ENCODE measurements at regions not wholly inside any gene's neighbourhood (a gene's known extent, or its start where the extent isn't known, plus 50 kb on each side); places are given as distances from the start of the nearest gene placed in this dataset.
"Not testable (repeated sequence)": the region's sequence is repeated elsewhere in the genome, so short reads cannot be mapped to it uniquely, and the experiment has no call there.

GRCh38 chr13:24563087-24563486, 50.5 kb upstream of the PARP4 start:
- in situ Hi-C loops (cut with HindIII; ENCODE audit: low pct_unique_long_range_greater_than_20kb, low sequenced_read_pairs), result no loop called here
- DNase-seq (ENCODE audit: low read depth in 1 of 2, low spot score in 1 of 2), result no peak
- no peak for TF ChIP-seq JUND (IDR thresholded peaks at IDR 0.05; ENCODE audit: low read depth)

GRCh38 chr13:24563971-24564370, 51.4 kb upstream of the PARP4 start:
- in situ Hi-C loops (cut with HindIII; ENCODE audit: low pct_unique_long_range_greater_than_20kb, low sequenced_read_pairs); DNase-seq (ENCODE audit: low read depth in 1 of 2, low spot score in 1 of 2): not testable (repeated sequence)

GRCh38 chr13:24564881-24565280, 52.3 kb upstream of the PARP4 start:
- DNase-seq (ENCODE audit: low read depth in 1 of 2, low spot score in 1 of 2), result no peak
- no peak for TF ChIP-seq JUND (IDR thresholded peaks at IDR 0.05; ENCODE audit: low read depth)
- in situ Hi-C loops (cut with HindIII; ENCODE audit: low pct_unique_long_range_greater_than_20kb, low sequenced_read_pairs), result no loop called here

GRCh38 chr13:24567593-24567992, 55.0 kb upstream of the PARP4 start:
- DNase-seq (ENCODE audit: low read depth in 1 of 2, low spot score in 1 of 2); in situ Hi-C loops (cut with HindIII; ENCODE audit: low pct_unique_long_range_greater_than_20kb, low sequenced_read_pairs): not testable (repeated sequence)

- no peak for TF ChIP-seq JUND (IDR thresholded peaks at IDR 0.05; ENCODE audit: low read depth)
- in situ Hi-C loops (cut with HindIII; ENCODE audit: low pct_unique_long_range_greater_than_20kb, low sequenced_read_pairs), result no loop called here
- no peak for DNase-seq (ENCODE audit: low read depth in 1 of 2, low spot score in 1 of 2)
These were observed 62.3 kb upstream of the PARP4 start for GRCh38 chr13:24574847-24575246.

GRCh38 chr13:24580315-24580714, 67.7 kb upstream of the PARP4 start:
- in situ Hi-C loops (cut with HindIII; ENCODE audit: low pct_unique_long_range_greater_than_20kb, low sequenced_read_pairs), result not testable (repeated sequence)
- DNase-seq (ENCODE audit: low read depth in 1 of 2, low spot score in 1 of 2), result peak in 1 of 2 experiments; percentile 26

GRCh38 chr13:24581578-24581977, 69.0 kb upstream of the PARP4 start:
- DNase-seq (ENCODE audit: low read depth in 1 of 2, low spot score in 1 of 2); in situ Hi-C loops (cut with HindIII; ENCODE audit: low pct_unique_long_range_greater_than_20kb, low sequenced_read_pairs): not testable (repeated sequence)

- in situ Hi-C loops (cut with HindIII; ENCODE audit: low pct_unique_long_range_greater_than_20kb, low sequenced_read_pairs), result not testable (repeated sequence)
These were observed 79.1 kb upstream of the PARP4 start for GRCh38 chr13:24591697-24592096.

GRCh38 chr13:24597906-24598670, 82.1 kb upstream of the ATP12A start:
- in situ Hi-C loops (cut with HindIII; ENCODE audit: low pct_unique_long_range_greater_than_20kb, low sequenced_read_pairs); DNase-seq (ENCODE audit: low read depth in 1 of 2, low spot score in 1 of 2): not testable (repeated sequence)

More at GRCh38 chr13:24591697-24592096, 79.1 kb upstream of the PARP4 start:
- not testable (repeated sequence) for DNase-seq (ENCODE audit: low read depth in 1 of 2, low spot score in 1 of 2)

- in situ Hi-C loops (cut with HindIII; ENCODE audit: low pct_unique_long_range_greater_than_20kb, low sequenced_read_pairs); DNase-seq (ENCODE audit: low read depth in 1 of 2, low spot score in 1 of 2): not testable (repeated sequence)
These were observed 81.0 kb upstream of the ATP12A start for GRCh38 chr13:24599019-24599791.

- peak in 1 of 2 experiments; percentile 53 for DNase-seq (ENCODE audit: low read depth in 1 of 2, low spot score in 1 of 2)
- TF ChIP-seq JUND (IDR thresholded peaks at IDR 0.05; ENCODE audit: low read depth), result no peak
- in situ Hi-C loops (cut with HindIII; ENCODE audit: low pct_unique_long_range_greater_than_20kb, low sequenced_read_pairs), result no loop called here
These were observed 74.3 kb upstream of the ATP12A start for GRCh38 chr13:24605923-24606372.

- in situ Hi-C loops (cut with HindIII; ENCODE audit: low pct_unique_long_range_greater_than_20kb, low sequenced_read_pairs), result no loop called here
- no peak for DNase-seq (ENCODE audit: low read depth in 1 of 2, low spot score in 1 of 2)
- TF ChIP-seq JUND (IDR thresholded peaks at IDR 0.05; ENCODE audit: low read depth), result no peak
These were observed 73.6 kb upstream of the ATP12A start for GRCh38 chr13:24606486-24607170.

- in situ Hi-C loops (cut with HindIII; ENCODE audit: low pct_unique_long_range_greater_than_20kb, low sequenced_read_pairs), result no loop called here
- no peak for DNase-seq (ENCODE audit: low read depth in 1 of 2, low spot score in 1 of 2)
- no peak for TF ChIP-seq JUND (IDR thresholded peaks at IDR 0.05; ENCODE audit: low read depth)
These were observed 69.3 kb upstream of the ATP12A start for GRCh38 chr13:24610956-24611355.

All from T47D (cell line).